IMR-90 (cell line): ENCODE measurements at regions not wholly inside any gene's neighbourhood (a gene's known extent, or its start where the extent isn't known, plus 50 kb on each side); places are given as distances from the start of the nearest gene placed in this dataset.

ENCODE experiments used
- FOS ChIP-seq: fragments of 150-350 bp; IDR thresholded peaks from 2 replicates; pipeline ENCODE4 v1.6.1; 2016; ENCODE audit warnings: low read depth, low read length
- MAFK ChIP-seq: IDR thresholded peaks from 2 replicates; pipeline ENCODE4 v1.6.1; 2012; ENCODE audit warnings: low read depth, low read length, improper control_type of control experiment
- MAZ ChIP-seq: IDR thresholded peaks from 2 replicates; pipeline ENCODE4 v1.6.1; 2012; ENCODE audit warnings: low read depth, mild to moderate bottlenecking, low read length, improper control_type of control experiment, moderate library complexity, borderline replicate concordance
- MXI1 ChIP-seq: IDR thresholded peaks from 2 replicates; pipeline ENCODE4 v1.6.1; 2012; ENCODE audit warnings: low read depth, mild to moderate bottlenecking, low read length, moderate library complexity, borderline replicate concordance
- POLR2A ChIP-seq: IDR thresholded peaks from 2 replicates; pipeline ENCODE4 v1.6.1; 2012; ENCODE audit warnings: mild to moderate bottlenecking, low read depth, low read length
- RAD21 ChIP-seq: IDR thresholded peaks from 2 replicates; pipeline ENCODE4 v1.6.1; 2012; ENCODE audit warnings: low read length, improper control_type of control experiment
- RCOR1 ChIP-seq: IDR thresholded peaks from 2 replicates; pipeline ENCODE4 v1.6.1; 2012; ENCODE audit warnings: mild to moderate bottlenecking, low read length, improper control_type of control experiment; ENCODE audit not compliant: insufficient replicate concordance
- RFX5 ChIP-seq: IDR thresholded peaks from 2 replicates; pipeline ENCODE4 v1.8.0; 2012; ENCODE audit warnings: low read depth, mild to moderate bottlenecking, low read length, moderate library complexity
- SMC3 ChIP-seq: fragments of 150-350 bp; IDR thresholded peaks from 2 replicates; pipeline ENCODE4 v1.6.1; 2016; ENCODE audit warnings: low read depth, mild to moderate bottlenecking, antibody characterized with exemption, low read length, moderate library complexity
- USF2 ChIP-seq: fragments of 150-350 bp; IDR thresholded peaks from 2 replicates; pipeline ENCODE4 v1.6.1; 2017; ENCODE audit warnings: mild to moderate bottlenecking, antibody characterized with exemption, low read length, low read depth
- TF ChIP-seq, protein P1 (sequence below): conservative IDR thresholded peaks from 2 replicates; pipeline ENCODE4 v1.5.1; 2012; ENCODE audit warnings: mild to moderate bottlenecking, low read depth, low read length, improper control_type of control experiment
- TF ChIP-seq, protein P2 (sequence below): fragments of 150-350 bp; IDR thresholded peaks from 2 replicates; pipeline ENCODE4 v1.6.1; 2016; ENCODE audit warnings: low read depth, mild to moderate bottlenecking, low read length, moderate library complexity, borderline replicate concordance

GRCh38 chr2:122682356-122682755, 926.9 kb downstream of the TSN start:
- TF ChIP-seq, protein P1, sequence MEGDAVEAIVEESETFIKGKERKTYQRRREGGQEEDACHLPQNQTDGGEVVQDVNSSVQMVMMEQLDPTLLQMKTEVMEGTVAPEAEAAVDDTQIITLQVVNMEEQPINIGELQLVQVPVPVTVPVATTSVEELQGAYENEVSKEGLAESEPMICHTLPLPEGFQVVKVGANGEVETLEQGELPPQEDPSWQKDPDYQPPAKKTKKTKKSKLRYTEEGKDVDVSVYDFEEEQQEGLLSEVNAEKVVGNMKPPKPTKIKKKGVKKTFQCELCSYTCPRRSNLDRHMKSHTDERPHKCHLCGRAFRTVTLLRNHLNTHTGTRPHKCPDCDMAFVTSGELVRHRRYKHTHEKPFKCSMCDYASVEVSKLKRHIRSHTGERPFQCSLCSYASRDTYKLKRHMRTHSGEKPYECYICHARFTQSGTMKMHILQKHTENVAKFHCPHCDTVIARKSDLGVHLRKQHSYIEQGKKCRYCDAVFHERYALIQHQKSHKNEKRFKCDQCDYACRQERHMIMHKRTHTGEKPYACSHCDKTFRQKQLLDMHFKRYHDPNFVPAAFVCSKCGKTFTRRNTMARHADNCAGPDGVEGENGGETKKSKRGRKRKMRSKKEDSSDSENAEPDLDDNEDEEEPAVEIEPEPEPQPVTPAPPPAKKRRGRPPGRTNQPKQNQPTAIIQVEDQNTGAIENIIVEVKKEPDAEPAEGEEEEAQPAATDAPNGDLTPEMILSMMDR: no peak
- no peak for TF ChIP-seq MAFK
- TF ChIP-seq RCOR1: no peak
- no peak for TF ChIP-seq SMC3
- TF ChIP-seq POLR2A: no peak
- TF ChIP-seq RFX5: no peak
- TF ChIP-seq, protein P2, sequence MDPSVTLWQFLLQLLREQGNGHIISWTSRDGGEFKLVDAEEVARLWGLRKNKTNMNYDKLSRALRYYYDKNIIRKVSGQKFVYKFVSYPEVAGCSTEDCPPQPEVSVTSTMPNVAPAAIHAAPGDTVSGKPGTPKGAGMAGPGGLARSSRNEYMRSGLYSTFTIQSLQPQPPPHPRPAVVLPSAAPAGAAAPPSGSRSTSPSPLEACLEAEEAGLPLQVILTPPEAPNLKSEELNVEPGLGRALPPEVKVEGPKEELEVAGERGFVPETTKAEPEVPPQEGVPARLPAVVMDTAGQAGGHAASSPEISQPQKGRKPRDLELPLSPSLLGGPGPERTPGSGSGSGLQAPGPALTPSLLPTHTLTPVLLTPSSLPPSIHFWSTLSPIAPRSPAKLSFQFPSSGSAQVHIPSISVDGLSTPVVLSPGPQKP: no peak
- TF ChIP-seq MXI1: no peak
- TF ChIP-seq MAZ: no peak
- no peak for TF ChIP-seq RAD21
- TF ChIP-seq USF2: no peak
- no peak for TF ChIP-seq FOS
